HFFc6 (cell line): ENCODE measurements at regions not wholly inside any gene's neighbourhood (a gene's known extent, or its start where the extent isn't known, plus 50 kb on each side); places are given as distances from the start of the nearest gene placed in this dataset.

Experiments used
- DNase-seq: peaks from one replicate; pipeline ENCODE4 v3.0.0-alpha.2; 2018
- H3K27ac Mint-ChIP-seq: 2 replicates; pipeline ENCODE4 v1.8.0; 2020; ENCODE audit warnings: mild to moderate bottlenecking, mixed read lengths
- H3K27me3 Mint-ChIP-seq: 2 replicates; pipeline ENCODE4 v1.8.0; 2021; ENCODE audit warnings: mild to moderate bottlenecking, moderate library complexity, mixed read lengths; ENCODE audit not compliant: insufficient read depth
- H3K36me3 Mint-ChIP-seq: 2 replicates; pipeline ENCODE4 v1.8.0; 2021; ENCODE audit warnings: low read depth, mixed read lengths
- H3K4me1 Mint-ChIP-seq: 2 replicates; pipeline ENCODE4 v1.8.0; 2020; ENCODE audit warnings: low read depth, mixed read lengths
- H3K4me3 Mint-ChIP-seq: 2 replicates; pipeline ENCODE4 v1.8.0; 2020; ENCODE audit warnings: mild to moderate bottlenecking, moderate library complexity, mixed read lengths
- H3K9me3 Mint-ChIP-seq: 2 replicates; pipeline ENCODE4 v1.8.0; 2020; ENCODE audit warnings: mild to moderate bottlenecking, mixed read lengths
- TF ChIP-seq, protein P1 (sequence below): fragments of 200-600 bp; sonication (generic); IDR thresholded peaks from 2 replicates; pipeline ENCODE4 v1.5.0; 2021; ENCODE audit warnings: antibody characterized with exemption, mild to moderate bottlenecking

GRCh38 chr7:10104292-10104691 lies 869.4 kb upstream of the PHF14 start:
- no peak for DNase-seq
- Mint-ChIP-seq H3K27ac (no peak overlapping the region), H3K4me1 (no peaks in the 10 kb centered on the region), H3K9me3 (peaks cover 37% of the 10 kb centered on the region), H3K4me3 (no peak overlapping the region), H3K36me3 (no peaks in the 10 kb centered on the region; the same call in 1 of the 2 replicates), H3K27me3 (no peaks in the 10 kb centered on the region)
- TF ChIP-seq, protein P1, sequence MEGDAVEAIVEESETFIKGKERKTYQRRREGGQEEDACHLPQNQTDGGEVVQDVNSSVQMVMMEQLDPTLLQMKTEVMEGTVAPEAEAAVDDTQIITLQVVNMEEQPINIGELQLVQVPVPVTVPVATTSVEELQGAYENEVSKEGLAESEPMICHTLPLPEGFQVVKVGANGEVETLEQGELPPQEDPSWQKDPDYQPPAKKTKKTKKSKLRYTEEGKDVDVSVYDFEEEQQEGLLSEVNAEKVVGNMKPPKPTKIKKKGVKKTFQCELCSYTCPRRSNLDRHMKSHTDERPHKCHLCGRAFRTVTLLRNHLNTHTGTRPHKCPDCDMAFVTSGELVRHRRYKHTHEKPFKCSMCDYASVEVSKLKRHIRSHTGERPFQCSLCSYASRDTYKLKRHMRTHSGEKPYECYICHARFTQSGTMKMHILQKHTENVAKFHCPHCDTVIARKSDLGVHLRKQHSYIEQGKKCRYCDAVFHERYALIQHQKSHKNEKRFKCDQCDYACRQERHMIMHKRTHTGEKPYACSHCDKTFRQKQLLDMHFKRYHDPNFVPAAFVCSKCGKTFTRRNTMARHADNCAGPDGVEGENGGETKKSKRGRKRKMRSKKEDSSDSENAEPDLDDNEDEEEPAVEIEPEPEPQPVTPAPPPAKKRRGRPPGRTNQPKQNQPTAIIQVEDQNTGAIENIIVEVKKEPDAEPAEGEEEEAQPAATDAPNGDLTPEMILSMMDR, result no peak

- H3K27ac Mint-ChIP-seq, result no peak overlapping the region
- no peaks in the 10 kb centered on the region for H3K4me1 Mint-ChIP-seq
- TF ChIP-seq, protein P1, result no peak
- no peak overlapping the region for H3K4me3 Mint-ChIP-seq
- DNase-seq, result no peak
- no peaks in the 10 kb centered on the region; the same call in 1 of the 2 replicates for H3K36me3 Mint-ChIP-seq
- H3K27me3 Mint-ChIP-seq, result no peaks in the 10 kb centered on the region
- peaks cover 30% of the 10 kb centered on the region for H3K9me3 Mint-ChIP-seq
These were observed 867.1 kb upstream of the PHF14 start for GRCh38 chr7:10106609-10107008.

- peaks cover 39% of the 10 kb centered on the region for H3K9me3 Mint-ChIP-seq
- no peaks in the 10 kb centered on the region for H3K27me3 Mint-ChIP-seq
- H3K36me3 Mint-ChIP-seq, result no peaks in the 10 kb centered on the region
- H3K27ac Mint-ChIP-seq, result no peak overlapping the region
- DNase-seq, result no peak
- TF ChIP-seq, protein P1, result no peak
- H3K4me1 Mint-ChIP-seq, result no peaks in the 10 kb centered on the region
- H3K4me3 Mint-ChIP-seq, result no peak overlapping the region
These were observed 857.2 kb upstream of the PHF14 start for GRCh38 chr7:10116511-10116910.

DNA sequence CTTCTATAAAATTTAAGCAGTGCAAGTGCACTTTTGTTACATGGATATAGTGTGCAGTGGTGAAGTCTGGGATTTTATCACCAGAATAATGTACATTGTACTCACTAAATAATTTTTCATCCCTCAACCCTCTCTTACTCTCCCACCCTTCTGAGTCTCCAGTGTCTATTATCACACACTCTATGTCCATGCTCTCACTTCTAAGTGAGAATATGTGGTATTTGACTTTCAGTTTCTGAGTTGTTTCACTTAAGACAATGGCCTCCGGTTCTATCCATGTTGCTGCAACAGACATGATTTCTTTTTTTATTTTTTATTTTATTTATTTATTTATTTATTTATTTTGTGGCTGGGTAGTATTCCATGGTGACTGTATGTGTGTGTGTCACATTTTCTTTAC lies 855.9 kb upstream of the PHF14 start:
- Mint-ChIP-seq H3K4me1 (no peaks in the 10 kb centered on the region), H3K36me3 (no peaks in the 10 kb centered on the region), H3K27ac (no peak overlapping the region), H3K9me3 (peaks cover 43% of the 10 kb centered on the region), H3K27me3 (no peaks in the 10 kb centered on the region), H3K4me3 (no peak overlapping the region)
- no peak for DNase-seq
- TF ChIP-seq, protein P1, result no peak

GRCh38 chr7:10120936-10121335 lies 852.7 kb upstream of the PHF14 start:
- DNase-seq, result no peak
- Mint-ChIP-seq H3K36me3 (no peaks in the 10 kb centered on the region), H3K9me3 (peaks cover 36% of the 10 kb centered on the region), H3K4me1 (no peaks in the 10 kb centered on the region), H3K27me3 (no peaks in the 10 kb centered on the region), H3K4me3 (no peak overlapping the region), H3K27ac (no peak overlapping the region)
- TF ChIP-seq, protein P1, result no peak

GRCh38 chr7:10121631-10122030 lies 852.0 kb upstream of the PHF14 start:
- Mint-ChIP-seq H3K4me3 (no peak overlapping the region), H3K36me3 (no peaks in the 10 kb centered on the region), H3K27me3 (no peaks in the 10 kb centered on the region), H3K4me1 (no peaks in the 10 kb centered on the region), H3K27ac (no peak overlapping the region), H3K9me3 (peaks cover 36% of the 10 kb centered on the region)
- no peak for DNase-seq
- TF ChIP-seq, protein P1, result no peak
